CD4-positive, alpha-beta T cell (primary cell): ENCODE measurements at regions not wholly inside any gene's neighbourhood (a gene's known extent, or its start where the extent isn't known, plus 50 kb on each side); places are given as distances from the start of the nearest gene placed in this dataset.

Source experiments
- ATAC-seq: fragments of 200-7000 bp; cut with Tn5 transposase; one replicate; pipeline ENCODE4 v1.10.0; 2022; ENCODE audit warnings: mild to moderate bottlenecking; ENCODE audit not compliant: poor library complexity
- CTCF ChIA-PET: fragments of 350-600 bp; sonication (Branson Sonifier 250); formaldehyde crosslinking; loops from one replicate; lab custom pipeline; 2021; ENCODE audit warnings: antibody characterized with exemption, inconsistent platforms; lab: Charles Lee
- POLR2A ChIA-PET: fragments of 350-600 bp; sonication (Branson Sonifier 250); formaldehyde crosslinking; loops from one replicate; lab custom pipeline; 2021; ENCODE audit warnings: antibody characterized with exemption, inconsistent platforms; lab: Charles Lee
- DNase-seq, 14 experiments: peaks; one replicate each; pipeline ENCODE4 v3.0.0-alpha.2; 2013 to 2020; ENCODE audit warnings: mixed read lengths in 2 of 14
- H3K27ac ChIP-seq, 2 donors: one replicate each; pipeline versions ENCODE4 v1.5.1 to v1.7.0; 2013; ENCODE audit warnings: low read length in 2 of 2, low read depth in 1 of 2, mild to moderate bottlenecking in 1 of 2
- H3K27me3 ChIP-seq, 2 experiments: 1 replicate in 1 of 2; 2 replicates in 1 of 2; pipeline versions ENCODE4 v1.6.1 to v1.7.0; 2013; ENCODE audit warnings: low read length in 2 of 2, control low read depth in 1 of 2, mild to moderate bottlenecking in 1 of 2, moderate library complexity in 1 of 2; ENCODE audit not compliant: insufficient read depth in 2 of 2, control insufficient read depth in 1 of 2
- H3K36me3 ChIP-seq: one replicate; pipeline ENCODE4 v1.6.1; 2013; ENCODE audit warnings: low read length, control low read depth; ENCODE audit not compliant: insufficient read depth
- H3K4me1 ChIP-seq: one replicate; pipeline ENCODE4 v1.6.1; 2013; ENCODE audit warnings: low read length, control low read depth; ENCODE audit not compliant: insufficient read depth
- H3K4me3 ChIP-seq: one replicate; pipeline ENCODE4 v1.5.1; 2013; ENCODE audit warnings: mild to moderate bottlenecking, low read length, moderate library complexity
- H3K9me3 ChIP-seq, 2 experiments: 1 replicate in 1 of 2; 2 replicates in 1 of 2; pipeline versions ENCODE4 v1.6.1 to v1.7.0; 2013; ENCODE audit warnings: low read length in 2 of 2, mild to moderate bottlenecking in 2 of 2, control low read depth in 1 of 2, moderate library complexity in 1 of 2; ENCODE audit not compliant: control insufficient read depth in 1 of 2, insufficient read depth in 1 of 2
- H3K27ac Mint-ChIP-seq: one replicate; pipeline ENCODE4 v1.8.0; 2020; ENCODE audit warnings: mixed read lengths
- H3K27me3 Mint-ChIP-seq: one replicate; pipeline ENCODE4 v1.8.0; 2021; ENCODE audit warnings: mixed read lengths
- H3K36me3 Mint-ChIP-seq: one replicate; pipeline ENCODE4 v1.8.0; 2021; ENCODE audit warnings: low read depth, mixed read lengths
- H3K4me1 Mint-ChIP-seq: one replicate; pipeline ENCODE4 v1.8.0; 2021; ENCODE audit warnings: low read depth, mixed read lengths
- H3K4me3 Mint-ChIP-seq: one replicate; pipeline ENCODE4 v1.8.0; 2020; ENCODE audit warnings: mild to moderate bottlenecking, mixed read lengths
- H3K9me3 Mint-ChIP-seq: one replicate; pipeline ENCODE4 v1.8.0; 2020; ENCODE audit warnings: mixed read lengths
- intact Hi-C, 2 experiments: fragments of 100-400 bp; cut with DNase I in 1 of 2; cut with micrococcal nuclease in 1 of 2; formaldehyde crosslinking; loops; one replicate each; pipeline versions ENCODE4 v1.15.1 to v1.9.0; 2023 to 2025; cut with DNase I, micrococcal nuclease
- TF ChIP-seq, protein P1 (sequence below): fragments of 200-600 bp; IDR thresholded peaks from one replicate; pipeline ENCODE4 v1.8.0; 2022; ENCODE audit warnings: antibody characterized with exemption, mild to moderate bottlenecking

DNA sequence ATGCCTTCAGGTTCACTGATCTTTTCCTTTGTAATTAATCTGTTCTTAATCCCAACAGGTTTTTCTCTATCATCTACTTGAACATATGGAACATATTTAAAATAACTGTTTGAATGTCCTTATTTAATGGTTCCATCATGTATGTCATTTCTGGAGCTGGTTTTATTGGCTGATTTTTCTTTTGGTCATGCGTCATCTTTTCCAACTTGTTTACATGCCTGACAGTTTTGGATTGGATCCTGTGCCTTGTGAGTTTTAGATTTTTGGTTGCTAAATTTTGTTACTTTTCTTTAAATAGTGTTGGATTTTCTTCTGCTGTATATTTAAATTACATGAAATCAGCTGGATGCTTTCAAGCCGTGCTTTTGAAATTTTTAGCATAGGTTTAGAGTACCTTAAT lies 237.3 kb upstream of the DAAM1 start:
- Mint-ChIP-seq H3K9me3 (no peaks in the 10 kb centered on the region), H3K27me3 (peaks cover 25% of the 10 kb centered on the region), H3K4me3 (no peak overlapping the region), H3K27ac (no peak overlapping the region), H3K4me1 (no peaks in the 10 kb centered on the region), H3K36me3 (no peaks in the 10 kb centered on the region)
- no peaks in the 10 kb centered on the region for H3K9me3 ChIP-seq
- intact Hi-C loops, result no loop called here
- H3K27ac ChIP-seq, result no peak overlapping the region
- H3K4me3 ChIP-seq, result no peak overlapping the region
- H3K36me3 ChIP-seq, result no peaks in the 10 kb centered on the region
- DNase-seq (no peak), ATAC-seq (no peak)
- H3K4me1 ChIP-seq, result no peaks in the 10 kb centered on the region
- peaks cover 0 to 4% of the 10 kb centered on the region in 2 experiments for H3K27me3 ChIP-seq
- CTCF ChIA-PET, result no interaction called here
- TF ChIP-seq, protein P1, sequence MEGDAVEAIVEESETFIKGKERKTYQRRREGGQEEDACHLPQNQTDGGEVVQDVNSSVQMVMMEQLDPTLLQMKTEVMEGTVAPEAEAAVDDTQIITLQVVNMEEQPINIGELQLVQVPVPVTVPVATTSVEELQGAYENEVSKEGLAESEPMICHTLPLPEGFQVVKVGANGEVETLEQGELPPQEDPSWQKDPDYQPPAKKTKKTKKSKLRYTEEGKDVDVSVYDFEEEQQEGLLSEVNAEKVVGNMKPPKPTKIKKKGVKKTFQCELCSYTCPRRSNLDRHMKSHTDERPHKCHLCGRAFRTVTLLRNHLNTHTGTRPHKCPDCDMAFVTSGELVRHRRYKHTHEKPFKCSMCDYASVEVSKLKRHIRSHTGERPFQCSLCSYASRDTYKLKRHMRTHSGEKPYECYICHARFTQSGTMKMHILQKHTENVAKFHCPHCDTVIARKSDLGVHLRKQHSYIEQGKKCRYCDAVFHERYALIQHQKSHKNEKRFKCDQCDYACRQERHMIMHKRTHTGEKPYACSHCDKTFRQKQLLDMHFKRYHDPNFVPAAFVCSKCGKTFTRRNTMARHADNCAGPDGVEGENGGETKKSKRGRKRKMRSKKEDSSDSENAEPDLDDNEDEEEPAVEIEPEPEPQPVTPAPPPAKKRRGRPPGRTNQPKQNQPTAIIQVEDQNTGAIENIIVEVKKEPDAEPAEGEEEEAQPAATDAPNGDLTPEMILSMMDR, result no peak
- POLR2A ChIA-PET, result no interaction called here

DNA sequence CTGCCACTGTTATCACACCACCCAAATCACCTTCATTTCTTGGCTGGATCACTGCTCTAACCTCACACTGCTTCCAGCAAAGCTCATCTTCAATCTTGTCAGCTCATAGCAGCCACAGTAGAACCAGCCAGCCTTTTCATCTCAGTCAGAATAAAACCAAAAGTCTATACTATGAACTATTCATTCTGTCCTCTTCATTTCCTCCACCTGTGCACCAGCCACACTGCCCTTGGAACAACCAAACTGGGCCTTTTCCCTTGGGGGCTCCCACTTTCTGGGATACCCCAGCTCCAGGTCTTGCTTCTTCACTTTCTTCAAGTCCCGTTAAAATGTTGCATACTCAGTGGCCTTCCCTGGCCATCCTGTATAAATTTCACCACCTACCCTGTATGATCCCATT lies 234.4 kb upstream of the DAAM1 start:
- Histone ChIP-seq H3K27ac (no peak overlapping the region), H3K36me3 (no peaks in the 10 kb centered on the region), H3K4me1 (no peaks in the 10 kb centered on the region), H3K9me3 (no peaks in the 10 kb centered on the region), H3K27me3 (peaks cover 0 to 4% of the 10 kb centered on the region in 2 experiments), H3K4me3 (no peak overlapping the region)
- Mint-ChIP-seq H3K4me1 (no peaks in the 10 kb centered on the region), H3K4me3 (no peak overlapping the region), H3K27ac (no peak overlapping the region), H3K9me3 (peaks cover 2% of the 10 kb centered on the region), H3K36me3 (no peaks in the 10 kb centered on the region), H3K27me3 (peaks cover 15% of the 10 kb centered on the region)
- intact Hi-C loops, result no loop called here
- TF ChIP-seq, protein P1, result no peak
- ATAC-seq (no peak), DNase-seq (no peak)
- POLR2A ChIA-PET, result no interaction called here
- CTCF ChIA-PET, result interaction anchor here (0.9 kb wide), 1 partner anchor 11 kb away, joined by 3 read pairs; no protein-coding TSS in a partner anchor

DNA sequence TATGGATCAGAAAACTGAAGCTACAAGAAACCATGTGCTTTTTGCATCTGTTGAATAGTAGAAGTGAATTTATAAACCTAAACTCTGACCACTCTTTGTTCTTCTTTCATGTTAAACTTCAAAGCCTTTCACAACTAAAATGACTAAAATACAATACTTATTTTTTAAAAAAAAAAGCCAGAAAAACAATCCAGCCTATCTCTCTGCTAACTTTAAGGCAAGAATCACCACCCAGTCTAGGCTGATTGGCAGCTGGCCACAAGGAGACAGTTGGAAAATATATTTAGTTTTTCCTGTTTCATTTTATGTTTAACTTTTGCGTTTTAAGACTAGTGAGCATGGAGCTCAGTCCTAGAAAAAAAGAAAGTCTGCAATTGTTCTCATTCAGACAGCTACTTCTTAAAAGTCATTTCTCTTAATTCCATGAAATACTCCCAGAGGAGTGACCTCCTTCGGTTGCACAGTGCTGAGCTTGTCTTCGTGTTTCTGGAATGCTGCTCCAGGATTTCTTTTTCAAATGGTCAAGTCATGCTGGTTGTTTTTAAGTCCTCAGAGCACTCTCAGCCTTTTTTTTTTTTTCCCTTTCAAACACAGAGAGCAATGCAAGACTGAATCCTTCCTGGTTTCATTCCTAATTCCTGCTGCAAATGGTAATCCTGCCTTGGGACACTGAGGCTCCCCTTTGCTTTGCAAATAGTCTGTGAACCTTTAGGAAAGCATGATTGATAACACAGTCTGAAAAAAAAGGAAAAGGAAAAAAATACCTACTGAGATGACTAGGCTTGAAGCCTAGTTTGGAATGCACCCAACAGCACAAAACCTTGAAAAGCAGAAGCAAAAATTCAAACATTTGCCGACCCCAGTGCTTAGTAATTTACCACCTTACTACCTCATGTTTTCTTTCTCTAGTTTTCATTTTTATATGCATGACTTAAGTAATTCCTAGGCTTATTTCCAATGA lies 233.3 kb upstream of the DAAM1 start:
- DNase-seq (no peak), ATAC-seq (no peak)
- Mint-ChIP-seq H3K4me3 (no peak overlapping the region), H3K27ac (no peak overlapping the region), H3K4me1 (no peaks in the 10 kb centered on the region), H3K27me3 (peaks cover 15% of the 10 kb centered on the region), H3K9me3 (peaks cover 2% of the 10 kb centered on the region), H3K36me3 (no peaks in the 10 kb centered on the region)
- H3K4me1 ChIP-seq, result no peaks in the 10 kb centered on the region
- TF ChIP-seq, protein P1, result no peak
- no peak overlapping the region for H3K27ac ChIP-seq
- H3K9me3 ChIP-seq, result no peaks in the 10 kb centered on the region
- H3K4me3 ChIP-seq, result no peak overlapping the region
- ChIA-PET POLR2A (no interaction called here), CTCF (interaction anchor here (0.9 kb wide), 1 partner anchor 9 kb away, joined by 3 read pairs; no protein-coding TSS in a partner anchor)
- intact Hi-C loops, result no loop called here
- H3K36me3 ChIP-seq, result no peaks in the 10 kb centered on the region
- H3K27me3 ChIP-seq, result peaks cover 0 to 4% of the 10 kb centered on the region in 2 experiments
